NK-92 (cell line): ENCODE measurements at regions not wholly inside any gene's neighbourhood (a gene's known extent, or its start where the extent isn't known, plus 50 kb on each side); places are given as distances from the start of the nearest gene placed in this dataset.

Experiments
- DNase-seq: peaks from one replicate; lab custom pipeline; 2025; ENCODE audit not compliant: unreplicated experiment; lab: John Stamatoyannopoulos, UW

- DNase-seq: no peak
These were observed 478.9 kb upstream of the HS6ST1 start for GRCh38 chr2:128797533-128797932.

DNA sequence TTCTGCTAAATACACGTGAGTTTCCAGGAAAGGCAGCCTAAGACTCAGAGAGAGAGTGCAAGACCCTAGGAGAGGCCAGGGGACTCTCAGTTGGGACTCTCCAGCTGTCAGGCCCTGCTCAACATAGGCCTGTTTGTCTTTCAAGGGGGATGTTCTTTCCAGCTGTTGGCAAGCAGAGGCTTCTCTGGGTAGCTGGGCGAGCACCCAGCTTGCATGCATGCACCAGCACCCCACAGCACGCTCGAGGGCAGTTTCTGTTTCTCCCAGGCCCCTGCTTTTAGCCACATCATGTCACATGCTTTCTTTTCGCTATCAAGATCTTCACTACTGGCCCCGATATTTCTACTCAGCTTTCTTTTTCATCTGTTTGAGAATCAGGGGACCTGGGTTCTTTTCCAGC, 479.3 kb upstream of the HS6ST1 start:
- no peak for DNase-seq

DNA sequence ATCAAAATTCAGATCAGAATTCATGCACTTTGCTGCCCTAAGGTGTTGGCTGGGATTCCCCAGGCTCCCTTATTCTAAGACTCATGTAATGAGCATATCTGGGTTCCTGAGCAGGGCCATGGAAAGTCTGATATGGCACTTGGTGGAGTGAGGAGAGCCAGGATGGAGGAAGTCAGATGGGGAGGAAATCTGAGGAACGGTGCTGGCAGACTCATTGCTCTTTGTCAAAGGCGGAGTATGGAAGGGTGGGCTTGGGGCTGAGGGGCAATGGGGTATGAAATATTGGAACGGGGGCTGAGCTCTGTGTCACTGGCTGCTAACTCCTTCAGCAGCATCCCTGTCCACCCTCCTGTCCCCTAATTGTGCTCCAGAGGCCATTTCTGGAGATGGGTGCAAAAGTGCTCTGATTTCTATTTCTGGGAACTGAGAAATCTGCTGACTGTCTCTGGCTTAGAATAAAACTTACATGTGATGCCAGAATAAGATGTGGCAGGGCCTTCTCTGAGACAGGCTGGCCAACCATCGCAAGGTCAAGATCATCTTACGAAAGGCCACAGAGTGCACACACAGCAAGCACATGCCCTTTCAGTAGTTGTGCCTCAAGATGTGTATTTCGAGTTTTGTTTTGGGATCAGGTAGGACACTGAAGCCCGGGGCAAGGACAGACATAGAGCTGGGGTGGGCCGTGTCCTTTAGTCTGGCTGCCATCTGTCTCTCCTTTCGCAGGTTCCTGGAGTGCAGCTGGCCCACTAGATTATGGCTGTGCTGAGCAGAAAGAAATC, 480.0 kb upstream of the HS6ST1 start:
- DNase-seq: no peak

DNA sequence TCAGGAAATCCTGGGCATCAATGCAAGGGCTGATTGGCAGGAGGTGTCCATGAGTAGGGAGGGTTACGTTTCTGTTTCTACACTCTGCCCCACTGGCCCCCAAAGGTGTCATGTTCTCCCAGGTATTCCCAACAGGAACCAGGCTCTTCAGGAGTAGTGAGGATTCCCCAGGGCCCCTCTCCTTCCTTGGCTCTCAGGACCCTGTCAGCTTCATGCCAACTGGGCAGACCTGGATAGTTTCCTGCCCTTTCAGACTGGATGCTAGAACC, 480.6 kb upstream of the HS6ST1 start:
- DNase-seq: no peak

DNA sequence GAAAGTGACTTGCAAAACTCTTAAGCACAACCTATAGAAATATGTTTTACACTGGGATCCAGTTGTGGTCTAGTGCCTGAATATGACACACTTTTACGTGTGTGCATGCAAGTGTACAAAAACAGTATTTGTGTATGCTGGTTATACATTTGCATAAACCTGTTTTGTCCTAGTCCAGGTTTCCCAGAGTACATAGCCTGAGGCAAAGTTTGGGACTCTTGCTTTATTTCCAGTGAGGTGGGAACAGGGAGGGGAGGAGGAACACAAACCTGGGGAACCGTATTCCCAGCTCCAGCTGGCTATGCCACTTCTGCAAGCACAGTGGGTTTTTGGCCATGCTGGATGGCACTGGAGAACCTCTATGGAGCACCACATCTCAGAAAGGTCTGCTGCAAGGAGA, 481.1 kb upstream of the HS6ST1 start:
- no peak for DNase-seq

DNA sequence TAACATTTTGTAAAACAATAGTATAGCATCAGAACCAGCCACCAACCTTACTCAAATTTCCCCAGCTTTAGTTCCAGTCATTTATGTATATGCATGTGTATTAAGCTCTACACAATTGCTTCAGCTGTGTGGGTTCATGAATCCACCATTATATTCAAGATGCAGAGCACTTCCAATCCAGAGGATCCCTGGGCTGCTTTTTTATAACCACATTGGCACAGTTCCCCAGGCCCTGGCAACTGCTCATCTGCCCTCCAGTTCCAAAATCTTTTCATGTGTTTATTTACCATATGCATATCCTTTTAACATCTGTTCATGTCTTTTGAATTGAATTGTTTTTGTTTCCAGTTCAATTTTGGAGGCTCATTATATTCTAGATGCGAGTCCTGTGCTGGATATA, 482.9 kb upstream of the HS6ST1 start:
- no peak for DNase-seq

- no peak for DNase-seq
These were observed 484.6 kb upstream of the HS6ST1 start for GRCh38 chr2:128803222-128803621.

GRCh38 chr2:128805237-128805636, 486.6 kb upstream of the HS6ST1 start:
- DNase-seq: no peak

DNA sequence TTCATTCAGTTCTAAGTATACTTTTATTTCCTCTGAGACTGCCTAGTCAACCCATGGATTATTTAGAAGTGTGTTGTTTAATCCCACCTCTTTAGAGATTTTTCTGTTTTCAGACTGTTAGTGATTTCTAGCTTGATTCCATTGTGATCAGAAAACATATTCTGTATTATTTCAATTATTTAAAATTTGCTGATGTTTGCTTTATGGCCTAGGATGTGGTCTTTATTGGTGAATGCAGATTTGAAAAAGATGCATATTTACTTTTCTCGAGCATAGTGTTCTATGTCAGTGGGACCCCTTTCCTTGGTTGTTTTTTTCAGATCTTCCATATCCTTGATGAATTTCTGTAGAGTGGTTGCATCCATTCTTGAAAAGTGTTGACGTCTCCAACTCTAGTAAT, 487.2 kb upstream of the HS6ST1 start:
- no peak for DNase-seq

- no peak for DNase-seq
These were observed 488.6 kb upstream of the HS6ST1 start for GRCh38 chr2:128807317-128807716.

DNA sequence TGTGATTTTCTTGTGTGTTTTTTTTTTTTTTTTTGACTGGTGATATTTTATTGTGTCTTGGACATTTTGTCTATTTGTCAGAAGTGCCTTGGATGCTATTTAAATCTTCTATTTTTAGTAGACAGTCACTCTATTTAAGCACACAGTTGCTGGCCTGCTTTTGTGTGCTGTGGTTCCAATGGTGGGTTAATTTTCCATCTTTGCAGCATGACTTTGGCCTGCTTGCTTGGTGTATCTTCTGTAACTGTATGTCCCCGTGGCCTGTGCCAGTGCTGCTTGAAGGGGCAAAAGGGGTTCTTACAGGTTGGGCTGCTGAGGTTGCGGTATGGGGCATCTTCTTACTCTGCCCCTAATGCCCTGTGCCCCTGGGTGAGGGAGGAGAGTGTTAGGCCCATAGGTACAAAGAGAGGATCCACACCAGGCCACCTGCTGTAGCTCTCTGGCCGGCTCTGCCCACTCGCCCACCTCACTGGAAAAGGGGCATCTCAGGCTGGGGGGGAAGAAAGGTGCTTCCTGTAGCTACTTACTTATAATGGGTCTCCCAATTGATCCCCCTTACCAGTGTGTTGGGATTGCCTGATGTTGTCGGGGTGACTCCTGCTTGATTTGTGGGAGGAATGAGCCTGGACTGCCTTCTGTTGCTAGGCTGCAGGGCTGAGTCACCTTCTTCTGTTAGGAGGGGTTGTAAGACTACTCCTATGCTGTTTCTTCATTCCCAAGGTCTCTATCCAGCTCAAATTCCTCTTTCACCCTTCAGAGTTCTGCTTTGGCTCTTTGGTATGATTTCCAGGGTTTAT, 490.0 kb upstream of the HS6ST1 start:
- DNase-seq: no peak

GRCh38 chr2:128809259-128809636, 490.6 kb upstream of the HS6ST1 start:
- DNase-seq: no peak

DNA sequence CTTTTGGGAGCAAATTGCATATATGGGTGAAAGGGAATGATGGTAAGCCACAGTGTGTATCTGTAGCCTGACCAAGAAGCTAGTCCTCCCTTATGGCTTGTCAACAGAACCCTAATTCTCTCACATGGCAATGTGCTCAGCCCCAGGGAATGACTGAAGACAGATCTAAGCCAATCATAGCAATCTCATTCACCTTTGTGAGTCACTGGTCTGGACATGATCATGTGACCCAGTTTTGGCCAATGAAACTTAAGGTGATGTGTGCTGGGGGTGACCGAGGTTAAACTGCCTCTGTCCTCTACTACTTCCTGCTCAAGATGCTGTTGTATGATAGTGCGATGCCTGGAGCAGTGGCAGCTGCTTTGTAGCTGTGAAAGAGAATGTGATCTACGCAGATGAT, 491.2 kb upstream of the HS6ST1 start:
- DNase-seq: no peak

DNA sequence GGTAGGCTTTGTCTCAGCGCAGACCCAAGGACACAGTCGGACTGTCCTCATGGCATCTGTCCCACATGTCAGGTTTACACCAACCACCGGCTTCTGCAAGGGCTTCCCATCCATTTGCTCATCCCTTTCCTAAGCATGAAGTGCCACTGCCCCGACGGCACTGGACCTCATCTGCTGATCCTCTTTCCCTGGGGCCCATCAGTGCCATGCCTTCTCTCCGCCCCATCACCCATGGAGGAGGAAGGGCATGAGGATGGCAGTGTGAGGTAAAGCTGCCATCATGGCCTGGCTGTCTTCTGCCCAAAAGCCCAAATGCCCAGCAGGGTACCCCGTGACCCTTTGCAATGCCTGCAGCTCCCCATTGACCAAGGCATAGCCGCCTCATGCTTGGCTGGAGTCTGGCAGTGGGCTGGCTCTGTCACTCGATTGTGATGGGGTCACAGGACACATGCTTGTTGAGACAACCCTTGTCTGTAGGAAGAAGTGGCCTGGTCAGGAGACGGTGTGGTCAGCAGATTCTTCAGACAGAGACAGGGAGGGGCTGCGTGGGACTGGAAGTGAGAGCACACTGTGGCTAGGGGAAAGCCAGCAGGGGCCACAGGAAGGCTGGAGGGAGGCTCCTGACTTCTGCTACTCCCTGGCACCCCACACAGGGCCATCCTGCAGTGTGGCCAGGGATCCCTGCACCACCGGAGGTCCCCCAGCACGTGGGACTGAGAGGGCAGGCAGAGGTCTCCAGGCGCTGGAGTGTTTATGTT, 493.7 kb upstream of the HS6ST1 start:
- no peak for DNase-seq

DNA sequence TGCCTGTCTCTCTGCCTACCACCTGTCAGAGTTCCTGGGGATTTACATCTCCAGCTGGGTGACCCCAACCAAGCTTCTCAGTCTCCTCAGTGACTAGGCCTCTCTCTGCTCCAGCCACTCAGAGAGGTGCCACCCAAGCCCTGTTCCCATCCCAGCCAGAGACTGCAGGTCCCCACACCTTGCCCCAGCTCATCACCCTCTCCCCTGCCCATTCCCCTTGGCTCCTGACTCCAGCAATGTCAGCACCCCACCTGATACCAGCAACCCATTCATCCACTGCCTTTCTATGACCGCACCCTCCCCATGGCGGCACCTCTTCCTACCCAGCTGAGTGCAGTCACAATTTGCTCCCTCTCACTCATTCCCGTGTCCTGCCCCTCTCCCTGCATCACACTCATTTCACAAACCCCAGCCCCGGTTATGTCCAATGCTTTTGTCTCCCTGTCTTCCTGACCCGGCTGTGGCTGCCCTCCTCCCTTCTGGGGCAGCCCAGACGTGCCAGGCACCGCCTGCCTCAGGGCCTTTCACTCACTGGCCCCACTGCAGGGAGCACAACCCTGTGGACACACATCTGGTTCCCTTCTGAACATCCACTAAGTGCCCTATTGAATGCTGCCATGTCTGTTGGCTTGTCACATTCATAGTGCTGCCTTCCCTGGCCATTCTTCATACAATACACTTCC, 494.8 kb upstream of the HS6ST1 start:
- no peak for DNase-seq

DNA sequence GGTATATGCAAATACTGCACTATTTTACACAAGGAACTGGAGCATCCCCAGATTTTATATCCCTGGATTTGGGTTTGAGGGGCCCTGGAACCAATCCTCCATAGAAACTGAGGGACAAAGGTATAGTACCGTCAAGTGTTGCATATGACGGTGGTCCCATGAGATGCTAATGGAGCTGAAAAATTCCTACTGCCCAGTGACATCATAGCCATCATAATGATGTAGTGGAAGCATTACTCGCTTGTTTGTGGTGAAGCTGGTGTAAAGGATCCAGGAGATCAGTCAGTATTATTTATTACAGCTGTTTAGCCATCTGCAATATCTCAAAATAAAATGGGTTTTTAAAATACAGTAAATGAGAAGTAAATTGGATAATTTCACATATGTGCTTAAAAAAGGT, 496.6 kb upstream of the HS6ST1 start:
- no peak for DNase-seq

GRCh38 chr2:128817171-128817570, 498.5 kb upstream of the HS6ST1 start:
- DNase-seq: no peak

DNA sequence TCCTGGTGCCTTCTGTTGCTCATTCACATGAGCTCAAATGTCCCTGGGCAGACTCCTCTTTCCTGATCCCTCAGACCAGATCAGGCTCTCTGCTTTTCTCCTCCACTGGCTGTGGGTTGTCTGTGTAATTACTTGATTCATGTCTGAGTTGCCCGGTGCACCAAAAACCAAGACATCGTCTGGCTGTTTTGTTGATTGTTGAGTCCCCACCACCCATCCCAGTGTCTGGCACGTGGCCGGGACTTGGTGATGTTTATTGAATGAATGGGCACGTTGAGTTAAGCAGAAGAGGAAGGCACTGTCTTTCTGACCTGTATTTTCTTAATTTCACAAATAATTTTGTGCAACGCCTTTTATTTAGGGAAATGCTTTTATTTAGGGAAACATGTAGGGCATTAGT, 499.1 kb upstream of the HS6ST1 start:
- no peak for DNase-seq

- no peak for DNase-seq
These were observed 499.6 kb upstream of the HS6ST1 start for GRCh38 chr2:128818248-128818647.

GRCh38 chr2:128818704-128819491, 500.2 kb upstream of the HS6ST1 start:
- DNase-seq: no peak

DNA sequence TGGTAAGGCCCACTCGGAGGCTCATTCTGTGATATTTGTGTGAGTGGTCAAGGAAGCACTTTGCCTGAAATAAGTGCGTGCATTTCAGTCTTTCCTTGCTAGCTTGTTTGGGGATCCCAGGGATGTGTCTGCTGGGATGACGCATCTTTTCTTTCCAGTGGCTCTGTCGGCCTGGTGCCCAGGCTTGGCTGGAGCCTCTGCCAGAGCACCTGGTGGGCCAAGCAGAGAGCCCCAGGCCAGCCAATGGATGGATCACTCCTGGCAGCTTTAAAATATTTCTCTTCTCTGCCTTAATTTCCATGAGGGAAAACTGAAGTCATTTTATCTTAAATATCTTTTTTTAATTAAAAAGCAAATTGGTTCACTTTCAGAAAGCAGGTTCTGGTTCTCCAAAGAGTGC, 501.8 kb upstream of the HS6ST1 start:
- no peak for DNase-seq
